ENCODE measurements at regions not wholly inside any gene's neighbourhood (a gene's known extent, or its start where the extent isn't known, plus 50 kb on each side); places are given as distances from the start of the nearest gene placed in this dataset.

DNA sequence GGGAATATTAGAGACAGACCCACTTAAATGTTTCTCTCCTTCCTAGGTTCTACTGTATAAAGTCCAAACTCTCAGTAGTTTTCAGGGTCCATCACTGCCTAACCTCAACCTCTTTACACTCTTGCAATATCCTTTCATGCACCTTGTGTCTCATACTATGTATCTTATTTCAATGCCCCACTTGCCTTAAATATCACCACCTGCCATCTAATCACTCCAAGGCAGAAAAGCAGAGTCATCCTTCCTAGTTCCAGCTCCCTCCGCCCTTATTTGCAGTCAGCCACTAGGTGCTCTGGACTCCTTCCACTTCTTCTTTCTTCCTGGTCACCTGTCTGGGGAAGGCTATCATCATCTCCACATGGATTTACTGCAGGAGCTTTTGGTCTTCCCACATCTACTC is 322.0 kb downstream of the MFSD1 start:
- in situ Hi-C loops (cut with HindIII; ENCODE audit: low sequenced_read_pairs), result no loop called here

DNA sequence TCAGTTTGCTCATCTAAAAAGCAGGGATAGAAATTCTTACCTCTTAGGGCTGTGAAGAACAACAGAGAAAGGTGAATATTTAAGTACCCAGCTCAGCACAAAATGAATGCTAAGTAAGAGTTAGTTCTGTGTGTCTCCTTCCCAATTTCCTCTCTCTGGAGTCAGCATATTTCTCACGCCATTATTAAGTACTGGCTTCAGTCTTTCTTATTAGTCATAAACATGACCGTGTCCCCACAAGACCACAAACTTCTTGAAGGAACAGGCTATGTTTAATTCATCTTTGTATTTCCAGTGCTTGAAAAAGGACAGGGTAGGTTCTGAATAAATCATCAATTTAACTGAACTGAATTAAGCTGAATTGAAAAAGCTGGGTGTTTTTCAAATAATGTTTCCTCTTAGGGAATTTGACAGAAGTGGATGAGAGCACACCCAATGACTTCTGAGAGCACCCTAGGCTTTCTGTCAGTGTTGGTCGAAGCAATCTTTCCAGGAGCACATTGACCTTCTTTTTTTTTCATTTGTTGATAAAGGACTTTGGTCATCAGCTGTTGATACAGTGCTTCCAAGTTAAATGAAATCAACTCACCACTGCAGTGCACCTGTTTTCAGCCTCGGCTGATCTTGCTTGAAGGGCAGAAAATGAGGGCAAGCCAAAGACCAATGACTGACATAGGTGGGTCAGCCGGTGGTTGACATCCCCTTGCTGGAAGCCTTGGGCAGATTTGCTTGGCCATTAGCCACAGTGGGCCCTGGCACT is 324.6 kb downstream of the MFSD1 start:
- in situ Hi-C loops (cut with HindIII; ENCODE audit: low sequenced_read_pairs), result no loop called here

DNA sequence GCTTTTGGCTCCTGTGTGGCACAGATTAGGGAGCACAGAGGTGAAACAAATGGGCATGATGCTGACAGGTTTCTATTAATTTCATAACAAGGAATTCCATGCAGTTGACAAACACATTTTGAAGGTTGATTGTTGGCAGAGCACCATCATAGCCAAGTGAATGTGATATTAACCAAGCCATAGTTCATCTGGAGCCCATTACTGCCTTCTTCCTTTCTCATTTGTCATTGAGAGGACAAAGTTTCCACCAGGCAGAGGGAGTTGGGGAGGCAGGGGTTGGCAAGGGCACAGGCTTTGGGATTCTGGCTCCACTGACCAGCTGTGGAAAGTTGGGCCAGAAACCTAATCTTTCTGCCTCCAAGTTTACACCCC is 325.2 kb downstream of the MFSD1 start:
- in situ Hi-C loops (cut with HindIII; ENCODE audit: low sequenced_read_pairs), result no loop called here

DNA sequence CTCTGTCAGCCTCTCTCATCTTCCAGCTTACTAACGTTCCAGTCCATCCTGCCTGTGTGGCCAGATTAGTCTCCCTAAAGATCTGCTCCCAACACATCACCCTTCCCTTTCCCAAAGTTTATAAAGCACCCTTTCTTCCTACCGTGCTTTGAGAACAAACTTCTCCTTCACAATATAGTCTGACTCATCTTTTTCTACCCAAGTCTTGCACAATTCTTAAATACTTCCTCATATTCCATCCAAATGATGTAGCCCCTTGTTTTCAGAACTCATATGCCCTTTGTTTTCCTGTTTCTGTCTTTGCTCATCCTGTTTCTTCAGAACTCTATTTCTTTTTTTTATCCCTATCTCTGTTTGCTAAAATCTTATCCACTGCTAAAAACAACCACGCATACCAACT is 326.8 kb downstream of the MFSD1 start:
- in situ Hi-C loops (cut with HindIII; ENCODE audit: low sequenced_read_pairs), result no loop called here

DNA sequence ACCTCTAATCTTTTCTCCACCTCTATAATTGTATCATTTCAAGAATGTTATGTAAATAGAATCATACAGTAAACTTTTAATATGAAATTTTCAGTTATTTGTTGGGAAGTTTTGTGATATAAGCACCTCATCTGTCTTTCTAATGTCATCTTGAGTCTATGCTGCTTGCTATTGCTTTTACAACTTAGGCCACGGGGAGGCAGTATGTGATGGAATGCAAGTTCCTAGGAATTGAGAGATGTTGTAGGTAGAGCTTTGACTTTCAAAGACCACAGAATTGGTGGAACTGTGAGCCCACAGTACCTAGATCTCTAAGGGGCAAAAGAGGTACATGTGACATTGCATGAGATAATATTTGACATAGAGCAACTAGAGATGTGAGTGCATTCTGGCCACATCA is 328.3 kb downstream of the MFSD1 start:
- in situ Hi-C loops (cut with HindIII; ENCODE audit: low sequenced_read_pairs), result no loop called here

DNA sequence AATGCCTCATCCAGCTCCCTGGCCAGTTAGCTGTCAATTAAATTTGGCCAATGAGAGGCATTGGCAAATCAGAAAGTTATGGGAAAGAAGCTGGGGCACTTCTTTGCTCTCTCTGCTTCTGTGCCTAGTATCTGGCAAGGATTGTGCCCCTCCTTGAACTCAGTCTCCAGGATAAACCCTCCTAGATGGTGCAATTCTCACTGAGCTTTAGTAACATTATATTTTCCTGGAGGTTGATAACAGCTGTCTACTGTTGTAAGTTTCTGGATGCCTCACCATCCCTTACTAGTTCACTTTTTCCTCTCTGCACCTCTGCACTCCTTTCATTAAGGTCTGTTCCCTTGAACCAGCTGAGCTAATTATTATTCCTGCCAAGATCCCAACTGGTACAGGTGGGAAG is 329.5 kb downstream of the MFSD1 start:
- in situ Hi-C loops (cut with HindIII; ENCODE audit: low sequenced_read_pairs), result no loop called here

DNA sequence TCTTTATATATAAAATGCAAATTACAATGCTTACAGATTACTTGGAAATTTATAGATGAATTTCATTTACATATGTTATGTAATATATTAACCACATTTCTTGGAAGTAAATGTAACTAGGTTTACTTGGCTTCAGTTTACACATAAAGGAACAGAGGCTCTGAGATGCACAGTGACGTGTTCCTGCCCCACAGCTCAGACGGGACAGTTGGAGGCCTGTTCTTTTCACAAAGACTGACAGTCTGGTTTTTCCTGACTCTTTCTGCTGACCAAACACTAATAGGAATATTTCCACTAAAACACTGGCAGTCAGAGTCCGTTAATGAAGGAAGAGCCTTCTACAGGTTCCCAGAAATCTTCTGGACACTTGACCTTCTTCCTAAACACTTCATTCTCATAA is 336.1 kb downstream of the MFSD1 start:
- in situ Hi-C loops (cut with HindIII; ENCODE audit: low sequenced_read_pairs), result no loop called here

DNA sequence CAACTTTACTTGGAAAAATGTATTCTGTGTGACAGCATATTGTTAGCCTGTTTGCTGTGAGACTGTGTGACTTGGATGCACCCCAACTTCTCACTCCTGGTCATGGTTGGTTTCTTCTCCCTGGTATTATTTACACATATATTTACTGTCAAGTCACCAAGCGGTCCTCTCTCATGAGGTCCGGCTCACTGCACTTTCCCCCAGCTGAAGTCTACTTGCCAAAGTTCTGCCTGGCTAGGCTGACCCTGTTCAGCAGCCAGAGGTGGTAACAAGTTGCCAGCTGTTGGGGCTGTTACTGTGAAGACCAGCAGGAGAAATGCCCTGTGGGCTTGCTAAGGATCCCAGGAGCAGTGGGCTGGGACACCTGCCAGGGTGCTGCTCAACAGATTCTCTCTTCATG is 337.5 kb downstream of the MFSD1 start:
- in situ Hi-C loops (cut with HindIII; ENCODE audit: low sequenced_read_pairs), result no loop called here

DNA sequence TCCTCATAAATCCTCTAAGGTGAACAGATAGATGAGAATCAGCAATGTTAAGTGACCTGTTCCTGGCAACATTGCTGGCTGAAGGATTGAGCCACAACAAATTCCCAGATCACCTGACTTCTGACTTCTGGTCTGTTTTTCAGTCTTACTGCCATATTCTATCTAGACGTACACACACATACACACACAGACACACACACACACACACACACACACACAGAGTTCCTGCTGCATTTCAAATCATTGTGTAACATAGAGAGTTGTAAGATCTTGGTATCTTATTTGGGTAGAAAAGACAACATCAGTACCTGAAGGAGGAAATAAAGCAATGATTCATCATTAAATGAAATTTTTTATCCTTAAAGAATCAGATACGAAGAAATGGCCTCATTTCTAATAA is 342.6 kb downstream of the MFSD1 start:
- in situ Hi-C loops (cut with HindIII; ENCODE audit: low sequenced_read_pairs), result no loop called here

DNA sequence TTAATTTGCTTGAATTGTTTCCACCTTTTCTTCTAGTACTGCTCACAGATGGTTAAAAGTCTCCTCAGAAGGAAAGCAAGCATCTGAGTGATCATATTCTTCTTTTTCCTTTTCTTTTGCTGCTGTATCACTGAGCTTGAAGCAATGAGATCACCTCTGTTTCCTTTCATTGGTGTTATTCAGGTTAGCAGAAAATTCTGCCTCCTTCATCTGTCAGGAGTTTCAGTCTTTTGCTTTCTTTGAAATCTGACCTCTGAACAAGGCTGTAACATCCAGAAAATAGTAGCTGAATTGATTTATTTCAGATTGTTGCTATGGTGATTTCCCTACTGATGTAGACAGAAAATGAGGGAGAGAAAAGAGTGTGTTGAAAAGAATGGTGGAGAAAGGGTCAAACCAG is 343.0 kb downstream of the MFSD1 start:
- in situ Hi-C loops (cut with HindIII; ENCODE audit: low sequenced_read_pairs), result no loop called here

DNA sequence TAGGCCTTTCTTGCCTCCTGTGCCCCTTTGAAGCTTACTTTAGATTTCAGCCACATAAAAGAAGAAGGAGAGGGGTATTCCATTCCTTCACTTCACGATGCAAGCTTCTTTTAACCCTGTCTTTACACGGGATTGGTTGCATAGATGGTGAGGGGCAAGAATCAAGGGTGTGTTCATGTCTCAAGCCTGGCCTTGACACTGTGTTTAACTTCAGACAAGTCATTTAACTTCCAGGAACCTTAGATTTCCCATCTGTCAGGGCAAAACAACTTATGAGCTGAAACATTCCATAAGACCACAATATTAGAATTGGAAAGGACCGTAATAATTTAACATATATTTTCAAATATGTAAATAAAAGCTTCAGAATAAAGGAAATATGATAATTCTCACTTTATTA is 344.5 kb downstream of the MFSD1 start:
- in situ Hi-C loops (cut with HindIII; ENCODE audit: low sequenced_read_pairs), result no loop called here

DNA sequence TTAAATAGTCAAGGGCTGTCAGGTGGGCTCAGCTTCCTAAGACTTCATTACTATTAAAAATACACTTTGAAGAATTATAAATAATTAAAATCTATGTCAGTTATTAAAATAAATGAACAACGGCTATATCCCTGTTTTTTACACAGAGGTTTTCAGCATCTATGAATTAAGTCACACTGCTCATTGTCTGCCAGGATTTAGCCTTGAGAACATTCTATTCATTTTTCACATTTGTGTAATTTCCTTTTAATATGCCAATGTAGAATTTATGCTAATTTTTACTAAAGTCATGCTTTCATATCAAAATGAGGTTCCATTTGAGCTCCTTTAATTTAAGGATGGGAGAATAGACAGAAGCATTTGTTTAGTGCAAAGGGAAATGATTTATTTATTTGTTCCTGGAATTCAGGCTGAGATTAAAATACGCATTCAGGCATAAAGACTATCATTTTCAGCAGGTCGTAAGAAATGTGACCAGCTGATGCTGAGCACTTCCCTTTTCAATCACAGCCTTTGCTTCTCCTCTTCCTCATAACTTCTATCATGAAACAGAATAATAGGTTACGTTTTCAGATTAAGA is 345.1 kb downstream of the MFSD1 start:
- in situ Hi-C loops (cut with HindIII; ENCODE audit: low sequenced_read_pairs), result no loop called here

DNA sequence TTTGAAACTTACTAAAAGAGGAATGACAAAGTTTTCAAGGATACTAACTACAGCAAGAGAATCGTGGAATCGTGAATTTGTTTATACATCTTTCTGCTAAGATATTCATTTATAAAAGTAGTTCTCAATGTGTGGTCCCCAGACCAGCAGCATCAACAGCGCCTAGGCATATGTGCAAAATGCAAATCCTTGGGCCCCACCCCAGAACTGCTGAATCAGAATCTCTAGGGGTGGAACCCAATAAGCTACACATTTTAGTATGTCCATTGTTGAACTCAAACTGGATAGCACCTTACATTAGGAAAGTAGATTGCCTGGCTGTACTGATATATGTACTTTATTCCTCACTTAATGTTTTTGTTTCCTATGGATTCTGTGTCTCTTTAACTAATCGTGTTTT is 346.0 kb downstream of the MFSD1 start:
- in situ Hi-C loops (cut with HindIII; ENCODE audit: low sequenced_read_pairs), result no loop called here

DNA sequence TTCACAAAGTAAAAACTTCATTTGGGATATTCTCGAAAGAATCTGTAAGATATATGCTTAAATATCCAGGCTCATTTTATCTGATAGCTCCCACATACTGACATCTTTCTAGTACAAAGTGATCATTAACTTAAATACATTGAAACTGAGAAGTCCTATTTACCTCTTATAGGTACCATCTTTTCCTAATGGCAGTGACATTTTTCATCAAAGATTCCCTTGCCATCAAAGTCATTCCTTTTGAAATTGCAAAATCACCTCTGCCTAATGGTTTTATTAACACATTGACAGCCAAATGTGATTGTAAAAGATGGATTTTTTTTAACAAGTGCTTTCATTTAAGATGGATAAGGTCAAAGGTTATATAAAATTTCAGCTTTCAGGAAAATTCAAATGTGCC is 346.6 kb downstream of the MFSD1 start:
- in situ Hi-C loops (cut with HindIII; ENCODE audit: low sequenced_read_pairs), result no loop called here

DNA sequence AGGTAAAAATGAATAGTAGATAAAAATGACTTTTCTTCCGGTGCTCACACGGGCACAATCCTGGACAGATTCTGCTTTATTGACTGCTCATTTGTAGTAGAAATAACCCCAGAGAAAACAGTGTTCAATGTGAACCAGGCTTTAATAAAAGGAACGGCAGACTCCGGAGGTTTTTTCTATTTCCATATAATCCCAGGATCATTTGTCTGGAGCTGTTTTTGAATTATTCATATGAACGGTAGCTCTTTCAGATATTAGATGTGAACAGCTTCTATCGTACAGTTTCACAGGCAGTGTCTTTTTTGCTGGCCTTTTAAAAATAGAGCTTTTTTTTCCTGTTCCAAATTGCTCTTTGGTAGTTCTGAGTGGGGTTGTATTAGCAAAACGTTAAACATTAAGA is 347.3 kb downstream of the MFSD1 start:
- in situ Hi-C loops (cut with HindIII; ENCODE audit: low sequenced_read_pairs), result no loop called here

DNA sequence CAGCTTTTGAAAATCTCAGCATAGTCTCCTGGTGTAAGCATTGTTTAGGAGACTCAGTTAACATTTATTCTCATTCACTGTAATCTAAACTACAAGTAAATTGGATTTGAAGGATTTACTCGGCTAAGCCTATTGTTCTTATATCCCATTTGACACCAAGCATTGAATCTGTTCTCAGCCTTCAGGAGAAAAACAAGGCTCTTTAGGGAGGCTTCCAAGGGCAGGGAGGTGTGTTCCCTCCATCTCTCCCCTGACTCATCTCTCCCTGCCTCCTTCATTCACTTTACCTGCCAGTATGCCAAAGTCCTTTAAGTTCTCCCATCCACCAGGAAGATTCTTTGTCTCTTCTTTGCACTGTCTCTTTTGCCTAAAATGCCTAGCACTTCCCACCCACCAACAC is 347.8 kb downstream of the MFSD1 start:
- in situ Hi-C loops (cut with HindIII; ENCODE audit: low sequenced_read_pairs), result no loop called here

DNA sequence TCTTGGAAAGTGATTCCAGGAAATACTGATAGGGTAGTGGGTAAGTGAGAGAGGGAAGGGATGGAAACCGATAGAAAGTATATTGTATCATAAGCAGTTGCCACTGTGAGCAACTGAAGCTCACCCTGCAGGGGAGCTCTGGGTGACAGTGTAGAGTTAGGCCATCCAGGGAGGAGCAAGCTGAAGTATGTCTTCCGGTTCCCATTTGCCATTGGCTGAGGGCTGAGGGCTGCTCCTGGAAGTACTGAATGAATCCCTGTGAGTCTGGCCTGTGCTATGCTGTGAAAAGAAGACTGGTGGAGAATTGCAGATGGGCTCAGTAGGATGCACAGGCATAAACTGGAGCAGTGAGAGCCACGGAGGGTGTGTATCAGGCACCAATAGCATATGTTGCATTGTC is 348.3 kb downstream of the MFSD1 start:
- in situ Hi-C loops (cut with HindIII; ENCODE audit: low sequenced_read_pairs), result no loop called here

DNA sequence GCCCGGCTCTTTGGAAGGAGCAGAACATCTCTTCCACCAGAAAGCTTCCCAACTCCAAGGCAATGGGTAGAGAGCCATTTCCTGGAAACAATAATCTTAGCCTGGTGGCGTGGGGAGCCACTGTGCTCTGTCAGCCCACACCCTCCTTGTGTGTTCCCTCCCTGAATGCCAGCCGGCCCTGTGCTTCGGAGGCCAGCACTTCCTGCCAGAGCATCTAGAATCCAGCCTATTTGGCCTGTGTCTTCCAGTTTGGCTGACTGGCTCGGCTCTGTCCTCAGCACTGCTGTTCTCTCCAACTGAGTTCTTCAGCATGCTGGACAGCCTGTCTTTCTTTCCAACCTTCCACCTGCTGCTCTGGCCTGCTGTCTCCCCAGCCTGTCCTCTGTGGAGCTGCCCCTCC is 349.3 kb downstream of the MFSD1 start:
- in situ Hi-C loops (cut with HindIII; ENCODE audit: low sequenced_read_pairs), result no loop called here

DNA sequence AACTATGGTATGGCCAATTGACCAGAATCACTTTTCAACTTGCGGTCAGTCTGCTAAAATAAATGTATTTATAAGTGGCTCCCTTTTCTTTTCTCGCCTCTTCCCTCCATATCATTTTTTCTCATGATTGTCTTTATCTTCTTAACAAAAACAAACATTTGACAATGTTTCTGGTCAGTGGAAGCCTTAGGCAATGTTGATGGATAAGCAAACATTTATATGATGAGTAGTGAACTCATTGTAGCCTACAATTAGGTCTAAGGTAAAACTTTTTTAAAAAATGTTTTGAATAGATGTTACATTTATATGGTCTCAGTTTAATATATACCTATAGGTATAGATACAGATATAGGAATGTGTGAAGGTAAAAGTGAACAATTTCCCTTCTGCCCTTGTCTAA is 355.4 kb downstream of the MFSD1 start:
- in situ Hi-C loops (cut with HindIII; ENCODE audit: low sequenced_read_pairs), result no loop called here

DNA sequence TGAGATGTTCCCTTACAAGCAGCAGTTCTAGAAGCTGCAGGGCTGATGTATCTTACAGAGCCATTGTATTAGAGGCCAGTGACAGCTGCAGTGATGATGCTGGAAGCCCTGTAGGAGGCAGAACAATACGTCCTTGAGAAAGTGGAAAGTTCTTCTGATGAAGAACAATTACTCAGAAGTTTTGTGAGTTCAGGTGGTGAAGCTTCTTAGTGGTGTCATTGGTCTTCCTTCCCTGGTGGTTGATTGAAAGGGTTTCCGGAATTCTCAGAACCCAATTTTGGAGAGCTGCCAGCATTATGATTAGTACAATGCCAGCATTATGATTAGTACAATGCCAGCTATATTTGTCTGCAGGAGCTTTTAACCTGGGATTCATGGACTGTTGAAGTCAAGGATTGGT is 356.4 kb downstream of the MFSD1 start:
- in situ Hi-C loops (cut with HindIII; ENCODE audit: low sequenced_read_pairs), result no loop called here

DNA sequence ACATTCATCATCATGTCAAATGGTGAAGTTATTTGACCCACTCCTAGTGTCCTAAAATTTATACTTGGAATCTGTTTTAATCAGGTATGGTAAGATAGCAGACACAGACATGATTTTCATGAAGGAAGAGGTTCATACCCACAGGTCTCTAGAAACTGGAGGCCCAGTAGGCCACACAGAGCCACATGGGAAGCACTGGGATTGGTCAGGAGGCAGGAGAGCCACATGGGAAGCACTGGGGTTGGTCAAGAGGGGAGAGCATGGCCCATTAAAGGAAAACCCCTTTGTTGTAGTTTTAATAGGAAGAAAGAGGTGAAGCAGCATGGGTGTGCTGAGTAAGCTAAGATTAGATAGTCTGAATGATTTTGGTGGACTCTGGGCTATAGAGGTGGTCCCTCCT is 356.9 kb downstream of the MFSD1 start:
- in situ Hi-C loops (cut with HindIII; ENCODE audit: low sequenced_read_pairs), result no loop called here

DNA sequence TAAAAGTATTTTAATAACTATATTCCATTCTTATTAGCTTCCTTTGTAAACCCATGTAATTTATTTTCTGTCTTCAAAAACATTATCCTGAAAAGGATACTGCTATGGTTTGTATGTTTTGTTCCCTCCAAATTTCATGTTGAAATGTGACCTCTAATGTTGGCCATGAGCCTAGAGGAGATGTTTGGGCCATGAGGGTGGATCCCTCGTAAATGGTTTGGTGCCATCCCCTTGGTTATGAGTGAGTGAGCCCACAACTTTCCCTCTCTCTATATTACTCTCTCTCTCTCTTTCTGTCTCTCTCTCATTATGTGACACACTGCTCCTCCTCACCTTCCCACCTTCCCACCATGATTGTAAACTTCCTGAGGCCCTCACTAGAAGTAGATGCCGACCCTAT is 357.7 kb downstream of the MFSD1 start:
- in situ Hi-C loops (cut with HindIII; ENCODE audit: low sequenced_read_pairs), result no loop called here

DNA sequence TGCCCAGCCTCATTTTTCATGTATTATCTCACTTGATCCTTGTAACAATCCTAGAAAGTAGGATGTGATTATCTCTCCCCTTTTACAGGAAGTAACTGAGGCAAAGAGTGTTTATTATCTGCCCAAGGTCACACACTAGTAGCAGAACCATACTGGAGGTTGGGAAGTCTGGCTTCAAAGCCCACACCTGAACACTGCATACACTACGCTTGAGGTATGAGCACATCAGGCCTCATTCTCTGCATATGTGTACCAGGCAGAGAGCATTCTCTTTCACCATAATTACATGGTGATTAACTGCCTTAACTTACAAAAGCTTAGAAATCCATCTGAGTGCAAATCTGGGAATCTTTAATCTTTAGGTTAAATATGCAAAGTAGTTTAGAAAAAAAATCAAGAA is 361.8 kb downstream of the MFSD1 start:
- in situ Hi-C loops (cut with HindIII; ENCODE audit: low sequenced_read_pairs), result no loop called here

Data from DLD1 (cell line).